Rectal smooth muscle tissue (tissue), 1 donor: ENCODE measurements at regions not wholly inside any gene's neighbourhood (a gene's known extent, or its start where the extent isn't known, plus 50 kb on each side); places are given as distances from the start of the nearest gene placed in this dataset.
"Not testable (repeated sequence)": the region's sequence is repeated elsewhere in the genome, so short reads cannot be mapped to it uniquely, and the experiment has no call there.

ENCODE experiments used
- H3K27ac ChIP-seq: one replicate; pipeline ENCODE4 v1.7.0; 2013; ENCODE audit warnings: low read depth, low read length, inconsistent platforms
- H3K27me3 ChIP-seq: one replicate; pipeline ENCODE4 v1.7.0; 2013; ENCODE audit warnings: low read length; ENCODE audit not compliant: control insufficient read depth, insufficient read depth
- H3K36me3 ChIP-seq: one replicate; pipeline ENCODE4 v1.7.0; 2013; ENCODE audit warnings: low read length; ENCODE audit not compliant: control insufficient read depth, insufficient read depth
- H3K4me1 ChIP-seq: one replicate; pipeline ENCODE4 v1.7.0; 2013; ENCODE audit warnings: low read length; ENCODE audit not compliant: control insufficient read depth, insufficient read depth
- H3K4me3 ChIP-seq: one replicate; pipeline ENCODE4 v1.7.0; 2013; ENCODE audit warnings: low read length
- H3K9ac ChIP-seq: one replicate; pipeline ENCODE4 v1.7.0; 2013; ENCODE audit warnings: low read length

GRCh38 chrX:138885886-138886285 lies 174.4 kb upstream of the FGF13 start:
- Histone ChIP-seq H3K36me3 (no peaks in the 10 kb centered on the region), H3K4me1 (no peaks in the 10 kb centered on the region), H3K4me3 (no peak overlapping the region), H3K27me3 (no peaks in the 10 kb centered on the region), H3K9ac (no peak overlapping the region), H3K27ac (no peak overlapping the region)

- not testable (repeated sequence) for H3K36me3 ChIP-seq, H3K27me3 ChIP-seq, H3K9ac ChIP-seq, H3K27ac ChIP-seq, H3K4me3 ChIP-seq, H3K4me1 ChIP-seq
These were observed 168.8 kb upstream of the FGF13 start for GRCh38 chrX:138880293-138880692.

GRCh38 chrX:138877746-138878145 lies 166.2 kb upstream of the FGF13 start:
- Histone ChIP-seq H3K4me3 (no peak overlapping the region), H3K27ac (no peak overlapping the region), H3K9ac (no peak overlapping the region), H3K27me3 (no peaks in the 10 kb centered on the region), H3K4me1 (no peaks in the 10 kb centered on the region), H3K36me3 (no peaks in the 10 kb centered on the region)

GRCh38 chrX:138875472-138875871 lies 164.0 kb upstream of the FGF13 start:
- Histone ChIP-seq H3K4me1 (no peaks in the 10 kb centered on the region), H3K9ac (no peak overlapping the region), H3K4me3 (no peak overlapping the region), H3K27ac (no peak overlapping the region), H3K27me3 (no peaks in the 10 kb centered on the region), H3K36me3 (no peaks in the 10 kb centered on the region)

- Histone ChIP-seq H3K4me3 (no peak overlapping the region), H3K9ac (no peak overlapping the region), H3K27me3 (no peaks in the 10 kb centered on the region), H3K4me1 (no peaks in the 10 kb centered on the region), H3K36me3 (no peaks in the 10 kb centered on the region), H3K27ac (no peak overlapping the region)
These were observed 162.9 kb upstream of the FGF13 start for GRCh38 chrX:138874271-138874935.

- not testable (repeated sequence) for H3K4me3 ChIP-seq, H3K36me3 ChIP-seq, H3K27me3 ChIP-seq, H3K27ac ChIP-seq, H3K4me1 ChIP-seq, H3K9ac ChIP-seq
These were observed 162.1 kb upstream of the FGF13 start for GRCh38 chrX:138873640-138874039.

GRCh38 chrX:138872537-138872936 lies 161.0 kb upstream of the FGF13 start:
- no peak overlapping the region for H3K4me3 ChIP-seq
- no peaks in the 10 kb centered on the region for H3K4me1 ChIP-seq
- no peaks in the 10 kb centered on the region for H3K27me3 ChIP-seq
- no peak overlapping the region for H3K9ac ChIP-seq
- H3K36me3 ChIP-seq, result no peaks in the 10 kb centered on the region
- H3K27ac ChIP-seq, result no peak overlapping the region

GRCh38 chrX:138871739-138872138 lies 160.2 kb upstream of the FGF13 start:
- Histone ChIP-seq H3K36me3 (no peaks in the 10 kb centered on the region), H3K4me3 (no peak overlapping the region), H3K27ac (no peak overlapping the region), H3K9ac (no peak overlapping the region), H3K27me3 (no peaks in the 10 kb centered on the region), H3K4me1 (no peaks in the 10 kb centered on the region)

- H3K4me1 ChIP-seq, result no peaks in the 10 kb centered on the region
- no peak overlapping the region for H3K9ac ChIP-seq
- no peak overlapping the region for H3K27ac ChIP-seq
- H3K4me3 ChIP-seq, result no peak overlapping the region
- H3K36me3 ChIP-seq, result no peaks in the 10 kb centered on the region
- H3K27me3 ChIP-seq, result no peaks in the 10 kb centered on the region
These were observed 155.1 kb upstream of the FGF13 start for GRCh38 chrX:138866643-138867042.

- Histone ChIP-seq H3K27ac (no peak overlapping the region), H3K36me3 (no peaks in the 10 kb centered on the region), H3K4me3 (no peak overlapping the region)
These were observed 153.7 kb upstream of the FGF13 start for GRCh38 chrX:138865093-138865649.

GRCh38 chrX:138859421-138859820 lies 147.9 kb upstream of the FGF13 start:
- H3K4me1 ChIP-seq, result no peaks in the 10 kb centered on the region
- no peak overlapping the region for H3K27ac ChIP-seq
- no peaks in the 10 kb centered on the region for H3K36me3 ChIP-seq
- H3K27me3 ChIP-seq, result no peaks in the 10 kb centered on the region
- no peak overlapping the region for H3K4me3 ChIP-seq
- H3K9ac ChIP-seq, result no peak overlapping the region

More at GRCh38 chrX:138865093-138865649, 153.7 kb upstream of the FGF13 start:
- no peak overlapping the region for H3K9ac ChIP-seq
- no peaks in the 10 kb centered on the region for H3K27me3 ChIP-seq
- H3K4me1 ChIP-seq, result no peaks in the 10 kb centered on the region

- no peaks in the 10 kb centered on the region for H3K36me3 ChIP-seq
- H3K27me3 ChIP-seq, result no peaks in the 10 kb centered on the region
- no peaks in the 10 kb centered on the region for H3K4me1 ChIP-seq
- H3K4me3 ChIP-seq, result no peak overlapping the region
- no peak overlapping the region for H3K9ac ChIP-seq
- no peak overlapping the region for H3K27ac ChIP-seq
These were observed 147.4 kb upstream of the FGF13 start for GRCh38 chrX:138858951-138859350.

- no peaks in the 10 kb centered on the region for H3K36me3 ChIP-seq
- H3K4me3 ChIP-seq, result no peak overlapping the region
- H3K4me1 ChIP-seq, result no peaks in the 10 kb centered on the region
- no peaks in the 10 kb centered on the region for H3K27me3 ChIP-seq
- H3K9ac ChIP-seq, result no peak overlapping the region
- H3K27ac ChIP-seq, result no peak overlapping the region
These were observed 146.9 kb upstream of the FGF13 start for GRCh38 chrX:138858438-138858837.
